Aorta (tissue), 5 donors: ENCODE measurements at regions not wholly inside any gene's neighbourhood (a gene's known extent, or its start where the extent isn't known, plus 50 kb on each side); places are given as distances from the start of the nearest gene placed in this dataset.

Experiments
- ATAC-seq: fragments of 200-7000 bp; cut with Tn5 transposase; one replicate; pipeline ENCODE4 v1.9.1; 2022; ENCODE audit warnings: moderate library complexity; ENCODE audit not compliant: low FRiP score
- DNase-seq, 2 donors: peaks; one replicate each; pipeline ENCODE4 v3.0.0-alpha.2; 2020
- H3K27ac ChIP-seq, 2 donors: one replicate each; pipeline ENCODE4 v1.5.1; 2013; ENCODE audit warnings: low read length in 2 of 2, mild to moderate bottlenecking in 2 of 2, moderate library complexity in 2 of 2, control low read depth in 1 of 2, inconsistent platforms in 1 of 2, low read depth in 1 of 2
- H3K27me3 ChIP-seq, 2 donors: one replicate each; pipeline ENCODE4 v1.6.1; 2013; ENCODE audit warnings: control low read depth in 1 of 2, low read length in 1 of 2, mild to moderate bottlenecking in 1 of 2, moderate library complexity in 1 of 2; ENCODE audit not compliant: insufficient read depth in 2 of 2, control insufficient read depth in 1 of 2
- H3K36me3 ChIP-seq, 2 donors: one replicate each; pipeline ENCODE4 v1.6.1; 2013; ENCODE audit warnings: control low read depth in 1 of 2, low read length in 1 of 2, mild to moderate bottlenecking in 1 of 2; ENCODE audit not compliant: insufficient read depth in 2 of 2, control insufficient read depth in 1 of 2
- H3K4me1 ChIP-seq, 2 donors: one replicate each; pipeline ENCODE4 v1.6.1; 2013; ENCODE audit warnings: low read length in 2 of 2, control low read depth in 1 of 2, mild to moderate bottlenecking in 1 of 2, moderate library complexity in 1 of 2; ENCODE audit not compliant: insufficient read depth in 2 of 2, control insufficient read depth in 1 of 2
- H3K4me3 ChIP-seq, 2 donors: one replicate each; pipeline ENCODE4 v1.5.1; 2013; ENCODE audit warnings: low read length in 2 of 2, control low read depth in 1 of 2, mild to moderate bottlenecking in 1 of 2
- H3K9me3 ChIP-seq: one replicate; pipeline ENCODE4 v1.6.1; 2013; ENCODE audit warnings: mild to moderate bottlenecking, low read length; ENCODE audit not compliant: control insufficient read depth
- WGBS, 2 donors: extraction: QIAGEN DNeasy Blood & Tissue Kit; methylation state at CpG; one replicate each; pipeline ENCODE4 v1.1.7; 2013; 5-methylcytosine and 5-hydroxymethylcytosine counted together
- intact Hi-C, 2 donors: fragments of 100-400 bp; cut with DNase I; formaldehyde crosslinking; loops; one replicate each; pipeline versions ENCODE4 v1.14.2 to v1.15.0; 2022
- donor health status: healthy with polysubstance abuse.
- donor health status: Bipolar disorder and iron deficiency.
- donor health status: DM: no; HTN: no; CAD: no.
- donor health status: DM: no; HTN: no; CAD: no.
- donor health status: DM: yes; HTN: yes; CAD: no.

- H3K4me3 ChIP-seq: no peak overlapping the region
- no peaks in the 10 kb centered on the region for H3K4me1 ChIP-seq
- no peaks in the 10 kb centered on the region for H3K9me3 ChIP-seq
- no peak for ATAC-seq
- no peak overlapping the region for H3K27ac ChIP-seq
- no peaks in the 10 kb centered on the region for H3K27me3 ChIP-seq
- H3K36me3 ChIP-seq: no peaks in the 10 kb centered on the region
- DNase-seq: no peak
- 77 to 84% methylated on average over 9 of the region's 9 CpGs for WGBS, 2 donors
- intact Hi-C loops: no loop called here
Observed at GRCh38 chr5:74127381-74128320, 501.7 kb downstream of the ARHGEF28 start.

- Histone ChIP-seq H3K4me3 (no peak overlapping the region), H3K27me3 (no peaks in the 10 kb centered on the region), H3K27ac (no peak overlapping the region), H3K4me1 (no peaks in the 10 kb centered on the region), H3K9me3 (no peaks in the 10 kb centered on the region), H3K36me3 (no peaks in the 10 kb centered on the region)
- no peak for DNase-seq
- WGBS, 2 donors: 75 to 79% methylated on average over 1 of the region's 1 CpG
- intact Hi-C loops: no loop called here
- ATAC-seq: no peak
Observed at GRCh38 chr5:74126294-74126693, 500.3 kb downstream of the ARHGEF28 start.

GRCh38 chr5:74124826-74125225 is 498.8 kb downstream of the ARHGEF28 start:
- no peaks in the 10 kb centered on the region for H3K36me3 ChIP-seq
- DNase-seq (no peak), ATAC-seq (no peak)
- H3K4me3 ChIP-seq: no peak overlapping the region
- H3K9me3 ChIP-seq: no peaks in the 10 kb centered on the region
- intact Hi-C loops: no loop called here
- H3K4me1 ChIP-seq: no peaks in the 10 kb centered on the region
- H3K27ac ChIP-seq: no peak overlapping the region
- no peaks in the 10 kb centered on the region for H3K27me3 ChIP-seq
- 96 to 98% methylated on average over 4 of the region's 4 CpGs for WGBS, 2 donors

- H3K27me3 ChIP-seq: no peaks in the 10 kb centered on the region
- H3K4me1 ChIP-seq: no peaks in the 10 kb centered on the region
- no peak overlapping the region for H3K27ac ChIP-seq
- DNase-seq: no peak
- WGBS, 2 donors: 41 to 50% methylated on average over 5 of the region's 5 CpGs
- ATAC-seq: no peak
- no peak overlapping the region for H3K4me3 ChIP-seq
- no peaks in the 10 kb centered on the region for H3K9me3 ChIP-seq
- no peaks in the 10 kb centered on the region for H3K36me3 ChIP-seq
- intact Hi-C loops: no loop called here
Observed at GRCh38 chr5:74123929-74124328, 497.9 kb downstream of the ARHGEF28 start.

- DNase-seq (no peak), ATAC-seq (no peak)
- H3K4me1 ChIP-seq: no peaks in the 10 kb centered on the region
- 88 to 90% methylated on average over 6 of the region's 6 CpGs for WGBS, 2 donors
- no peaks in the 10 kb centered on the region for H3K36me3 ChIP-seq
- H3K27ac ChIP-seq: no peak overlapping the region
- no peak overlapping the region for H3K4me3 ChIP-seq
- H3K9me3 ChIP-seq: no peaks in the 10 kb centered on the region
- intact Hi-C loops: no loop called here
- H3K27me3 ChIP-seq: no peaks in the 10 kb centered on the region
Observed at GRCh38 chr5:74122979-74123590, 497.1 kb downstream of the ARHGEF28 start.

GRCh38 chr5:74122175-74122574 is 496.2 kb downstream of the ARHGEF28 start:
- DNase-seq (no peak), ATAC-seq (no peak)
- H3K27ac ChIP-seq: no peak overlapping the region
- H3K4me3 ChIP-seq: no peak overlapping the region
- intact Hi-C loops: no loop called here
- no peaks in the 10 kb centered on the region for H3K9me3 ChIP-seq
- H3K4me1 ChIP-seq: no peaks in the 10 kb centered on the region
- no peaks in the 10 kb centered on the region for H3K36me3 ChIP-seq
- no peaks in the 10 kb centered on the region for H3K27me3 ChIP-seq
- WGBS, 2 donors: 94 to 100% methylated on average over 1 of the region's 1 CpG

- H3K36me3 ChIP-seq: no peaks in the 10 kb centered on the region
- no peak overlapping the region for H3K4me3 ChIP-seq
- no peaks in the 10 kb centered on the region for H3K4me1 ChIP-seq
- ATAC-seq (no peak), DNase-seq (no peak)
- H3K9me3 ChIP-seq: no peaks in the 10 kb centered on the region
- WGBS, 2 donors: 91 to 92% methylated on average over 3 of the region's 3 CpGs
- H3K27ac ChIP-seq: no peak overlapping the region
- H3K27me3 ChIP-seq: no peaks in the 10 kb centered on the region
- intact Hi-C loops: no loop called here
Observed at GRCh38 chr5:74120585-74120984, 494.6 kb downstream of the ARHGEF28 start.

- DNase-seq (no peak), ATAC-seq (no peak)
- no peak overlapping the region for H3K27ac ChIP-seq
- WGBS, 2 donors: 66 to 82% methylated on average over 2 of the region's 2 CpGs
- H3K4me1 ChIP-seq: no peaks in the 10 kb centered on the region
- H3K4me3 ChIP-seq: no peak overlapping the region
- no peaks in the 10 kb centered on the region for H3K27me3 ChIP-seq
- intact Hi-C loops: no loop called here
- H3K9me3 ChIP-seq: no peaks in the 10 kb centered on the region
- H3K36me3 ChIP-seq: no peaks in the 10 kb centered on the region
Observed at GRCh38 chr5:74118071-74118470, 492.1 kb downstream of the ARHGEF28 start.

- intact Hi-C loops: no loop called here
- H3K4me1 ChIP-seq: no peaks in the 10 kb centered on the region
- H3K9me3 ChIP-seq: no peaks in the 10 kb centered on the region
- ATAC-seq (no peak), DNase-seq (no peak)
- H3K27ac ChIP-seq: no peak overlapping the region
- no peaks in the 10 kb centered on the region for H3K27me3 ChIP-seq
- no peak overlapping the region for H3K4me3 ChIP-seq
- no peaks in the 10 kb centered on the region for H3K36me3 ChIP-seq
- WGBS, 2 donors: 78 to 92% methylated on average over 3 of the region's 3 CpGs
Observed at GRCh38 chr5:74116984-74117383, 491.0 kb downstream of the ARHGEF28 start.
